VCaP (cell line): ENCODE measurements at regions not wholly inside any gene's neighbourhood (a gene's known extent, or its start where the extent isn't known, plus 50 kb on each side); places are given as distances from the start of the nearest gene placed in this dataset.

ENCODE experiments used
- H3K27ac ChIP-seq: fragments of 450-650 bp; 2 replicates; pipeline ENCODE4 v1.5.1; 2017
- TF ChIP-seq, protein P1 (sequence below): fragments of 450-650 bp; conservative IDR thresholded peaks from 2 replicates; pipeline ENCODE4 v1.5.1; 2017; ENCODE audit warnings: mild to moderate bottlenecking, moderate library complexity

- H3K27ac ChIP-seq, result no peak overlapping the region
- TF ChIP-seq, protein P1, sequence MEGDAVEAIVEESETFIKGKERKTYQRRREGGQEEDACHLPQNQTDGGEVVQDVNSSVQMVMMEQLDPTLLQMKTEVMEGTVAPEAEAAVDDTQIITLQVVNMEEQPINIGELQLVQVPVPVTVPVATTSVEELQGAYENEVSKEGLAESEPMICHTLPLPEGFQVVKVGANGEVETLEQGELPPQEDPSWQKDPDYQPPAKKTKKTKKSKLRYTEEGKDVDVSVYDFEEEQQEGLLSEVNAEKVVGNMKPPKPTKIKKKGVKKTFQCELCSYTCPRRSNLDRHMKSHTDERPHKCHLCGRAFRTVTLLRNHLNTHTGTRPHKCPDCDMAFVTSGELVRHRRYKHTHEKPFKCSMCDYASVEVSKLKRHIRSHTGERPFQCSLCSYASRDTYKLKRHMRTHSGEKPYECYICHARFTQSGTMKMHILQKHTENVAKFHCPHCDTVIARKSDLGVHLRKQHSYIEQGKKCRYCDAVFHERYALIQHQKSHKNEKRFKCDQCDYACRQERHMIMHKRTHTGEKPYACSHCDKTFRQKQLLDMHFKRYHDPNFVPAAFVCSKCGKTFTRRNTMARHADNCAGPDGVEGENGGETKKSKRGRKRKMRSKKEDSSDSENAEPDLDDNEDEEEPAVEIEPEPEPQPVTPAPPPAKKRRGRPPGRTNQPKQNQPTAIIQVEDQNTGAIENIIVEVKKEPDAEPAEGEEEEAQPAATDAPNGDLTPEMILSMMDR, result no peak
Observed at GRCh38 chr9:106577121-106577520, 285.8 kb upstream of the ZNF462 start.

- no peak overlapping the region for H3K27ac ChIP-seq
- TF ChIP-seq, protein P1, result no peak
Observed at GRCh38 chr9:106580546-106580945, 282.4 kb upstream of the ZNF462 start.

DNA sequence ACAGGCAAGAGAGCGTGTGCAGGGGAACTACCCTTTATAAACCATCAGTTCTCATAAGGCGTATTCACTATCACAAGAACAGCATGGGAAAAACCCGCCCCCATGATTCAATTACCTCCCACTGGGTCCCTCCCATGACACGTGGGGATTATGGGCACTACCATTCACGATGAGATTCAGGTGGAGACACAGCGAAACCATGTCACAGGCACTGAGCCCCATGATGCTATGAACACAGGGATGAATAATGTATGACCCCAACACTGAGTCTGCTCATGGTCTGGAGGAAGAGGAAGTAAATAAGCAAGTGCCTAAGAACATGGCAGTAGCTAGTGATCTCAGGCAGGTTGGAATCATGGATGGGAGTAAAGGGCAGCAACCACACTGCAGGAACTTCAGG is 281.0 kb upstream of the ZNF462 start:
- TF ChIP-seq, protein P1, result no peak
- H3K27ac ChIP-seq, result no peak overlapping the region

- H3K27ac ChIP-seq, result no peak overlapping the region
- TF ChIP-seq, protein P1, result no peak
Observed at GRCh38 chr9:106583751-106584150, 279.2 kb upstream of the ZNF462 start.

DNA sequence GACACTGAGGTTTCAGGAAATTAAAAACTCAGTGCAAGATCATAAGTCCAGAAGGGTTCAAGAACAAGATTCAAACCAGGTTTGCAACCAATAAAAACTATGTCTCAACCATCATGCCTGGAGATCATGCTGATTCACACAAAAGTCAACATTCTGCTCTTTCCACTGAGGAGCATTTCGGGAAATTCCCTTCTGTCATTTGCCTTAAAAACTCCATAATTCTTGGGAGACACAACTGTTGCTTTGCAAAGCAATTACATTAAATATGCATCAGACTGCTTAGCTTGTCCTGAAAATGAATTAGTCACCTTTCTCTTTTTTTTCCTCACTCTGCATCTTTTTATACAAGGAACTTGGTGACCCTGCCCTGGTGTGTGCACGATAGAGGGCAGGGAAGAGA is 275.9 kb upstream of the ZNF462 start:
- TF ChIP-seq, protein P1, result no peak
- H3K27ac ChIP-seq, result no peak overlapping the region

DNA sequence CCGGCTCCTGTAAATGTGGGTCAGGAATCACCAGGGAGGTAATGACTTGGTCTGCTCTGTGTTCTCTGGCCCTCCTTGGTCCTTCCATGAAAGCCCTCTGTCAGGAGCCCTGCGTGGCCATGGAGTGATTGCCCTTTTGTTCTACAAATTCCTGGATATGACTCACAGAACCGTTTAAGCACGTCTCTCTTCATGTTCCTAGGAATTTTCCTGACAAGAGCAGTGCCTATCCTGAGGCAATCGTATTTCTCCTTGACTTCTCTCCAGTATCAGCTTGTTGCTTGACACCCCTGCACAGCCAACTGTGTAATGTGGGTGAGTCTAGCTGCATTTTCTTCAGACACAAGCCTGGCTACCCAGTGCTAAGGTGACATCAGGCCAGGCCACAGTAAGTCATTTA is 274.3 kb upstream of the ZNF462 start:
- TF ChIP-seq, protein P1, result no peak
- no peak overlapping the region for H3K27ac ChIP-seq

GRCh38 chr9:106590759-106591505 is 272.0 kb upstream of the ZNF462 start:
- no peak overlapping the region for H3K27ac ChIP-seq
- TF ChIP-seq, protein P1, result no peak
